ENCODE measurements at regions not wholly inside any gene's neighbourhood (a gene's known extent, or its start where the extent isn't known, plus 50 kb on each side); places are given as distances from the start of the nearest gene placed in this dataset.

GRCh38 chr6:93943661-93944060, 524.3 kb upstream of the EPHA7 start:
- TF ChIP-seq CTCF (IDR thresholded peaks at IDR 0.05 in 8 of 11, conservative IDR thresholded peaks at IDR 0.05 in 3 of 11) (no peak), POLR2A (IDR thresholded peaks at IDR 0.05) (no peak)
